B cell (primary cell): ENCODE measurements at regions not wholly inside any gene's neighbourhood (a gene's known extent, or its start where the extent isn't known, plus 50 kb on each side); places are given as distances from the start of the nearest gene placed in this dataset.

Experiments used
- ATAC-seq: fragments of 200-7000 bp; cut with Tn5 transposase; one replicate; pipeline ENCODE4 v1.10.0; 2021; ENCODE audit warnings: low read depth, mild to moderate bottlenecking, moderate number of reproducible peaks, moderate library complexity
- CTCF ChIA-PET: fragments of 350-600 bp; sonication (Branson Sonifier 250); formaldehyde crosslinking; loops from one replicate; lab custom pipeline; 2021; ENCODE audit warnings: antibody characterized with exemption, inconsistent platforms; lab: Charles Lee
- POLR2A ChIA-PET: fragments of 350-600 bp; sonication (Branson Sonifier 250); formaldehyde crosslinking; loops from one replicate; lab custom pipeline; 2021; ENCODE audit warnings: antibody characterized with exemption; lab: Charles Lee
- DNase-seq: peaks from one replicate; pipeline ENCODE4 v3.0.0; 2013
- H2AFZ ChIP-seq: 2 replicates; pipeline ENCODE4 v1.6.1; 2012; ENCODE audit warnings: mild to moderate bottlenecking, low read depth, low read length; ENCODE audit not compliant: insufficient read depth, poor library complexity, severe bottlenecking
- H3K27ac ChIP-seq, 2 donors: 1 replicate in 1 of 2; 2 replicates in 1 of 2; pipeline ENCODE4 v1.5.1; 2012 to 2013; ENCODE audit warnings: low read length in 2 of 2, mild to moderate bottlenecking in 2 of 2, moderate library complexity in 1 of 2
- H3K27me3 ChIP-seq, 4 experiments: fragments of 200-600 bp in 1 of 4; sonication (generic) in 1 of 4; replicated peaks in 1 of 4; 1 replicate in 2 of 4; 2 replicates in 2 of 4; pipeline versions ENCODE4 v1.6.1 to v1.7.0; 2013 to 2016; ENCODE audit warnings: low read length in 3 of 4, mild to moderate bottlenecking in 2 of 4, mixed read lengths in 1 of 4, moderate library complexity in 1 of 4; ENCODE audit not compliant: insufficient read depth in 4 of 4, control insufficient read depth in 3 of 4; ENCODE audit errors: control extremely low read depth in 1 of 4
- H3K36me3 ChIP-seq, 2 experiments: replicated peaks in 1 of 2; 1 replicate in 1 of 2; 2 replicates in 1 of 2; pipeline versions ENCODE4 v1.6.1 to v1.7.1; 2013; ENCODE audit warnings: low read length in 1 of 2; ENCODE audit not compliant: insufficient read depth in 2 of 2, control insufficient read depth in 1 of 2; ENCODE audit errors: control extremely low read depth in 1 of 2, extremely low read depth in 1 of 2
- H3K4me1 ChIP-seq, 2 donors: fragments of 200-600 bp in 1 of 2; sonication (generic) in 1 of 2; 1 replicate in 1 of 2; 2 replicates in 1 of 2; pipeline versions ENCODE4 v1.5.1 to v1.6.1; 2013 to 2017; ENCODE audit warnings: low read length in 2 of 2; ENCODE audit not compliant: control insufficient read depth in 2 of 2, insufficient read depth in 2 of 2
- H3K4me2 ChIP-seq: replicated peaks from 2 replicates; pipeline ENCODE3; 2012; ENCODE audit warnings: mild to moderate bottlenecking, low read depth, low read length; ENCODE audit not compliant: poor library complexity, severe bottlenecking
- H3K4me3 ChIP-seq, 5 experiments: fragments of 200-600 bp in 1 of 5; sonication (generic) in 1 of 5; 1 replicate in 3 of 5; 2 replicates in 2 of 5; pipeline versions ENCODE4 v1.5.1 to v1.7.0; 2011 to 2016; ENCODE audit warnings: low read length in 4 of 5, mild to moderate bottlenecking in 4 of 5, low read depth in 2 of 5, control low read depth in 1 of 5, moderate library complexity in 1 of 5; ENCODE audit not compliant: insufficient read depth in 1 of 5; ENCODE audit errors: control extremely low read depth in 1 of 5, extremely low read depth in 1 of 5
- H3K79me2 ChIP-seq: fragments of 200-600 bp; sonication (generic); one replicate; pipeline ENCODE4 v1.6.0; 2016; ENCODE audit warnings: low read length; ENCODE audit not compliant: control insufficient read depth, insufficient read depth
- H3K9ac ChIP-seq: fragments of 200-600 bp; sonication (generic); 2 replicates; pipeline ENCODE4 v1.6.1; 2017; ENCODE audit warnings: mild to moderate bottlenecking, low read length, moderate library complexity
- H3K9me3 ChIP-seq, 3 donors: one replicate each; pipeline versions ENCODE4 v1.6.1 to v1.7.1; 2013; ENCODE audit warnings: low read length in 2 of 3; ENCODE audit not compliant: control insufficient read depth in 2 of 3, insufficient read depth in 1 of 3; ENCODE audit errors: control extremely low read depth in 1 of 3
- H4K20me1 ChIP-seq: 2 replicates; pipeline ENCODE4 v1.6.0; 2012; ENCODE audit warnings: mild to moderate bottlenecking, low read length; ENCODE audit not compliant: insufficient read depth, control insufficient read depth, poor library complexity, severe bottlenecking
- H3K27ac Mint-ChIP-seq: one replicate; pipeline ENCODE4 v1.8.0; 2021; ENCODE audit warnings: mixed read lengths
- H3K27me3 Mint-ChIP-seq: one replicate; pipeline ENCODE4 v1.8.0; 2021; ENCODE audit warnings: mixed read lengths
- H3K4me1 Mint-ChIP-seq: one replicate; pipeline ENCODE4 v1.8.0; 2021; ENCODE audit warnings: mixed read lengths
- H3K4me3 Mint-ChIP-seq: one replicate; pipeline ENCODE4 v1.8.0; 2021; ENCODE audit warnings: mixed read lengths
- H3K9me3 Mint-ChIP-seq: one replicate; pipeline ENCODE4 v1.8.0; 2022; ENCODE audit warnings: mixed read lengths; ENCODE audit not compliant: insufficient read depth
- CTCF ChIP-seq: fragments of 200-600 bp; IDR thresholded peaks from one replicate; pipeline ENCODE4 v1.8.0; 2022; ENCODE audit warnings: antibody characterized with exemption, mild to moderate bottlenecking
- EZH2 ChIP-seq: IDR thresholded peaks from 2 replicates; pipeline ENCODE4 v1.6.1; 2012; ENCODE audit warnings: borderline replicate concordance, low read depth, mild to moderate bottlenecking, moderate library complexity, low read length; ENCODE audit not compliant: insufficient read depth, poor library complexity, severe bottlenecking
- WGBS: methylation state at CpG from one replicate; pipeline ENCODE4 v1.1.5; 2013; ENCODE audit warnings: missing lambda C conversion rate; ENCODE audit not compliant: insufficient coverage; 5-methylcytosine and 5-hydroxymethylcytosine counted together
- intact Hi-C: fragments of 100-400 bp; cut with micrococcal nuclease; formaldehyde crosslinking; loops from one replicate; pipeline ENCODE4 v1.10.0; 2022

DNA sequence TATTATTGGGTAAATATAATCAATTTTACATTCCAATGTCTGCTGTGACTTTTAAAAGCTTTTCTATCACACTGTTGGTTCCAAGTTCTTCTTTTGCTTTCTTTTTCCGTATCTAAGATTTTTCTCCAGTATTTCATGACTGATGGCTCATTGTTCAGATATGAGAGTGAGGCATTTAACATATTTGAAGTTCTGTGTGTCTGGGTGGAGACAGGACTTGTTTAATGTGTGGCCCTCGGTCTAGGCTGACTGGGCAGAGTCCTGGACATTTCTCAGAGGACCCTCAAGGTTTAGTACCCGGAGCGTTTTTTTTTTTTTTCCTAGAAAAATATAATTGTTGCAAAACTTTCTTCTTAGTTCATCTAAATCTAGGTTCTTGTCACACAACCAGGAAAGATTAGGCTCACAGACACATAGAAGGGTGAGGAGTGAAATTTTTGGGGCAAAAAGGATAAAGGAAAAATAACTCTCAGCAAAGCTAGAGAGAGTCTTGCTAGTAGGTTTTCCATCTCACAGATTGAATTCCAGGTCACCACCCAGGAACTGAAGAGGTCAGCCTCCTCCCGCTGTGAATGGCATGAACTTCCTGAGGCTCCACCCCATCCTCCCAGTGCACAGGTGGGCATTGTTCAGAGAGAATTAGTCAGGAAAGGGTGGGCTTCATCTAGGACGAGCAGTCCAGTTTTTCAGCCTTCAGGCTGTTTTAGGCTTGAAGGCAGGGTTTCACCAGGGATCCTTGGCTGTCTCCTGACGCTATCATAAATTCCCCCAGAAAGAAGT lies 1002.4 kb upstream of the PCDH9 start:
- Histone ChIP-seq H3K79me2 (no peaks in the 10 kb centered on the region), H3K4me2 (no peak overlapping the region), H3K4me3 (no peak overlapping the region), H3K9me3 (no peaks in the 10 kb centered on the region), H3K4me1 (no peaks in the 10 kb centered on the region), H4K20me1 (no peaks in the 10 kb centered on the region), H2AFZ (no peak overlapping the region), H3K27me3 (no peaks in the 10 kb centered on the region), H3K27ac (no peak overlapping the region), H3K9ac (no peak overlapping the region), H3K36me3 (no peaks in the 10 kb centered on the region)
- intact Hi-C loops, result no loop called here
- Mint-ChIP-seq H3K4me3 (no peak overlapping the region), H3K9me3 (peaks cover 2% of the 10 kb centered on the region), H3K27ac (no peak overlapping the region), H3K4me1 (no peaks in the 10 kb centered on the region), H3K27me3 (no peaks in the 10 kb centered on the region)
- no peak for ATAC-seq
- ChIA-PET CTCF (no interaction called here), POLR2A (no interaction called here)
- TF ChIP-seq CTCF (no peak), EZH2 (no peak)
- WGBS, result 71% methylated on average over 1 of the region's 7 CpGs
- DNase-seq, result no peak

DNA sequence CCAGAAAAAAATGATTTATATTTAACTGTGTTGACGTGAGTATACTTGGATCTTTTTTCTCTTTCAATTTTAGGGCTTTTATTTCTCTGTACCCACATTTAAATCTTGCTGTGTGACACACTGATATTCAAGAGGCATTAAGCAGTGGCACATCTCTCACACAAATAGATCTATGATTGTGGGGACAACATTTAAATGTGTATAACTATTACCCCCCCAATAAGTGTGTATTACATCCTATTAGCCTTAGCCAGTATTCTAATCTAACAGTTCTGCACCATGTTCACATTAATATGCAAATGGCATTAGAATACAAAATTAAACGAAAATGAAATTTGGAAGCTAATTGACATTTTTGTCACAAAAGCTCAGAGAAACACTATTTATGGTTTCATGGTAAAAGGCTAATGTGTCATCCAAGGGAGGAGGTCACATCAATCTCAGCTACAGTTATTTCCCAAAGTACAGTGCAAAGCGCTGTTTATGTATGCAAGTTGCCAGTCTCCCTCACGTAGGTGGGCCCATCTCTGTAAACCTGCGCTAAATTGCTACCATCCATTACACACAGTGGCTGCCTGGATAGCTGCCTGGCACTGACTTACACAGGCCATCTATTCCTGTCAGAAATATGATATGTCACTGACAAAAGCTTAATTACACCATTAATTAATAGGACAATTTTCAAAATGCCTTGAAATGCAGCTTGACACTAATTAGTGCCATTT lies 984.7 kb upstream of the PCDH9 start:
- ChIA-PET CTCF (no interaction called here), POLR2A (no interaction called here)
- Histone ChIP-seq H3K9ac (no peak overlapping the region), H3K79me2 (no peaks in the 10 kb centered on the region), H3K27me3 (no peaks in the 10 kb centered on the region), H3K4me3 (no peak overlapping the region), H3K36me3 (no peaks in the 10 kb centered on the region), H3K9me3 (no peaks in the 10 kb centered on the region), H4K20me1 (no peaks in the 10 kb centered on the region), H3K27ac (no peak overlapping the region), H3K4me2 (no peak overlapping the region), H3K4me1 (no peaks in the 10 kb centered on the region), H2AFZ (no peak overlapping the region)
- H3K27ac Mint-ChIP-seq, result no peak overlapping the region
- no peak for ATAC-seq
- no peaks in the 10 kb centered on the region for H3K27me3 Mint-ChIP-seq
- H3K4me3 Mint-ChIP-seq, result no peak overlapping the region
- no peaks in the 10 kb centered on the region for H3K4me1 Mint-ChIP-seq
- no peak for DNase-seq
- H3K9me3 Mint-ChIP-seq, result peaks cover 3% of the 10 kb centered on the region
- WGBS, result 96% methylated on average over 3 of the region's 5 CpGs
- intact Hi-C loops, result no loop called here
- TF ChIP-seq EZH2, result no peak
- no peak for TF ChIP-seq CTCF
